ENCODE measurements at regions not wholly inside any gene's neighbourhood (a gene's known extent, or its start where the extent isn't known, plus 50 kb on each side); places are given as distances from the start of the nearest gene placed in this dataset.

- Histone ChIP-seq H3K36me3 (ENCODE audit: low read depth, missing control alignments) (no peaks in the 10 kb centered on the region), H3K27ac (no peak overlapping the region), H3K4me1 (no peaks in the 10 kb centered on the region), H3K9me3 (no peaks in the 10 kb centered on the region), H3K4me3 (no peak overlapping the region), H3K27me3 (no peaks in the 10 kb centered on the region)
- TF ChIP-seq POLR2A (IDR thresholded peaks at IDR 0.05): no peak
- TF ChIP-seq CTCF (IDR thresholded peaks at IDR 0.05): no peak
- no peak for DNase-seq
- intact Hi-C loops (cut with DNase I; ENCODE audit: low total_unique reads): no loop called here
- WGBS, 2 donors: 79 to 81% methylated on average over 2 of the region's 2 CpGs
Observed at GRCh38 chr10:118195729-118196128, 146.4 kb downstream of the FAM204A start.

GRCh38 chr10:118193642-118194041 is 146.9 kb upstream of the RAB11FIP2 start:
- no peak overlapping the region for H3K27ac ChIP-seq
- H3K4me3 ChIP-seq: no peak overlapping the region
- intact Hi-C loops (cut with DNase I; ENCODE audit: low total_unique reads): no loop called here
- WGBS, 2 donors: 79 to 90% methylated on average over 4 of the region's 4 CpGs
- H3K27me3 ChIP-seq: no peaks in the 10 kb centered on the region
- H3K9me3 ChIP-seq: no peaks in the 10 kb centered on the region
- no peaks in the 10 kb centered on the region for H3K4me1 ChIP-seq
- DNase-seq: no peak
- TF ChIP-seq CTCF (IDR thresholded peaks at IDR 0.05): no peak
- TF ChIP-seq POLR2A (IDR thresholded peaks at IDR 0.05): no peak
- H3K36me3 ChIP-seq (ENCODE audit: low read depth, missing control alignments): no peaks in the 10 kb centered on the region

GRCh38 chr10:118181021-118181420 is 134.3 kb upstream of the RAB11FIP2 start:
- 93 to 96% methylated on average over 1 of the region's 1 CpG for WGBS, 2 donors
- Histone ChIP-seq H3K9me3 (no peaks in the 10 kb centered on the region), H3K4me1 (no peaks in the 10 kb centered on the region), H3K27ac (no peak overlapping the region), H3K36me3 (ENCODE audit: low read depth, missing control alignments) (no peaks in the 10 kb centered on the region), H3K27me3 (no peaks in the 10 kb centered on the region), H3K4me3 (no peak overlapping the region)
- DNase-seq: no peak
- no peak for TF ChIP-seq CTCF (IDR thresholded peaks at IDR 0.05)
- no peak for TF ChIP-seq POLR2A (IDR thresholded peaks at IDR 0.05)
- intact Hi-C loops (cut with DNase I; ENCODE audit: low total_unique reads): no loop called here

- no peak for DNase-seq
- 86 to 88% methylated on average over 2 of the region's 2 CpGs for WGBS, 2 donors
- Histone ChIP-seq H3K36me3 (ENCODE audit: low read depth, missing control alignments) (no peaks in the 10 kb centered on the region), H3K4me3 (no peak overlapping the region), H3K27me3 (no peaks in the 10 kb centered on the region), H3K9me3 (no peaks in the 10 kb centered on the region), H3K4me1 (no peaks in the 10 kb centered on the region), H3K27ac (no peak overlapping the region)
- intact Hi-C loops (cut with DNase I; ENCODE audit: low total_unique reads): no loop called here
- TF ChIP-seq POLR2A (IDR thresholded peaks at IDR 0.05): no peak
- no peak for TF ChIP-seq CTCF (IDR thresholded peaks at IDR 0.05)
Observed at GRCh38 chr10:118175148-118175547, 128.4 kb upstream of the RAB11FIP2 start.

GRCh38 chr10:118173296-118173695 is 126.6 kb upstream of the RAB11FIP2 start:
- intact Hi-C loops (cut with DNase I; ENCODE audit: low total_unique reads): no loop called here
- WGBS, 2 donors: 78 to 84% methylated on average over 2 of the region's 2 CpGs
- no peak overlapping the region for H3K27ac ChIP-seq
- no peak for DNase-seq
- H3K36me3 ChIP-seq (ENCODE audit: low read depth, missing control alignments): no peaks in the 10 kb centered on the region
- H3K4me3 ChIP-seq: no peak overlapping the region
- H3K27me3 ChIP-seq: no peaks in the 10 kb centered on the region
- no peak for TF ChIP-seq CTCF (IDR thresholded peaks at IDR 0.05)
- TF ChIP-seq POLR2A (IDR thresholded peaks at IDR 0.05): no peak
- H3K4me1 ChIP-seq: no peaks in the 10 kb centered on the region
- no peaks in the 10 kb centered on the region for H3K9me3 ChIP-seq
